Psoas muscle (tissue), 7 donors: ENCODE measurements at regions not wholly inside any gene's neighbourhood (a gene's known extent, or its start where the extent isn't known, plus 50 kb on each side); places are given as distances from the start of the nearest gene placed in this dataset.

Experiments
- ATAC-seq, 4 donors: fragments of 200-7000 bp; cut with Tn5 transposase; one replicate each; pipeline ENCODE4 v1.9.1; 2020; ENCODE audit warnings: moderate library complexity in 3 of 4, mild to moderate bottlenecking in 2 of 4
- DNase-seq, 2 donors: peaks; one replicate each; pipeline ENCODE4 v3.0.0-alpha.2; 2020
- H3K27ac ChIP-seq: fragments of 200-600 bp; one replicate; pipeline ENCODE4 v1.8.0; 2022
- H3K27me3 ChIP-seq, 3 donors: fragments of 200-600 bp in 1 of 3; one replicate each; pipeline versions ENCODE4 v1.6.1 to v1.8.0; 2013 to 2022; ENCODE audit warnings: low read length in 2 of 3, mild to moderate bottlenecking in 2 of 3, moderate library complexity in 1 of 3; ENCODE audit not compliant: insufficient read depth in 3 of 3
- H3K36me3 ChIP-seq, 2 donors: fragments of 200-600 bp in 1 of 2; one replicate each; pipeline versions ENCODE4 v1.6.1 to v1.8.0; 2013 to 2022; ENCODE audit warnings: low read depth in 1 of 2, mild to moderate bottlenecking in 1 of 2, moderate library complexity in 1 of 2; ENCODE audit not compliant: insufficient read depth in 1 of 2
- H3K4me1 ChIP-seq: fragments of 200-600 bp; one replicate; pipeline ENCODE4 v1.8.0; 2022
- H3K4me3 ChIP-seq: fragments of 200-600 bp; one replicate; pipeline ENCODE4 v1.8.0; 2022; ENCODE audit warnings: mild to moderate bottlenecking
- H3K9me3 ChIP-seq: fragments of 200-600 bp; one replicate; pipeline ENCODE4 v1.8.0; 2022
- CTCF ChIP-seq: fragments of 200-600 bp; IDR thresholded peaks from one replicate; pipeline ENCODE4 v1.8.0; 2022; ENCODE audit warnings: antibody characterized with exemption
- WGBS, 3 donors: extraction: QIAGEN DNeasy Blood & Tissue Kit; methylation state at CpG; one replicate each; pipeline versions ENCODE4 v1.1.6 to v1.1.7; 2013; 5-methylcytosine and 5-hydroxymethylcytosine counted together
- intact Hi-C, 2 donors: fragments of 100-400 bp; cut with DNase I; formaldehyde crosslinking; loops; one replicate each; pipeline versions ENCODE4 v1.11.0 to v1.14.2; 2022
- donor health status: healthy with polysubstance abuse.
- donor health status: DM: no; HTN: no; CAD: no; lungs with moderate emphysema.
- donor health status: Bipolar disorder and iron deficiency.
- donor health status: healthy.
- donor health status: DM: yes; HTN: yes; CAD: no.
- donor health status: DM: no; HTN: no; CAD: no.
- donor health status: DM: yes; HTN: yes; CAD: no.

- Histone ChIP-seq H3K9me3 (no peaks in the 10 kb centered on the region), H3K27ac (no peak overlapping the region), H3K36me3 (no peaks in the 10 kb centered on the region), H3K4me1 (no peaks in the 10 kb centered on the region), H3K27me3 (peaks cover 0 to 1% (median 0%) of the 10 kb centered on the region in 3 donors), H3K4me3 (no peak overlapping the region)
- no peak for ATAC-seq
- intact Hi-C loops, result no loop called here
- DNase-seq, result no peak
- no peak for TF ChIP-seq CTCF
These were observed 115.7 kb downstream of the RPL22L1 start for GRCh38 chr3:170754311-170754693.

GRCh38 chr3:170753421-170754310 is 116.3 kb downstream of the RPL22L1 start:
- Histone ChIP-seq H3K27ac (no peak overlapping the region), H3K36me3 (no peaks in the 10 kb centered on the region), H3K4me3 (no peak overlapping the region), H3K27me3 (peaks cover 0 to 6% (median 0%) of the 10 kb centered on the region in 3 donors), H3K4me1 (no peaks in the 10 kb centered on the region), H3K9me3 (no peaks in the 10 kb centered on the region)
- no peak for ATAC-seq
- DNase-seq, result no peak
- 56 to 66% (median 59%) methylated on average over 2 of the region's 2 CpGs for WGBS, 3 donors
- intact Hi-C loops, result no loop called here
- no peak for TF ChIP-seq CTCF

GRCh38 chr3:170752571-170753155 is 117.3 kb downstream of the RPL22L1 start:
- ATAC-seq (no peak), DNase-seq (no peak)
- TF ChIP-seq CTCF, result no peak
- Histone ChIP-seq H3K27ac (no peak overlapping the region), H3K4me1 (no peaks in the 10 kb centered on the region), H3K4me3 (no peak overlapping the region), H3K36me3 (no peaks in the 10 kb centered on the region), H3K9me3 (no peaks in the 10 kb centered on the region), H3K27me3 (peaks cover 0 to 6% (median 0%) of the 10 kb centered on the region in 3 donors)
- 85 to 92% (median 86%) methylated on average over 6 of the region's 6 CpGs for WGBS, 3 donors
- intact Hi-C loops, result no loop called here

GRCh38 chr3:170751899-170752293 is 118.1 kb downstream of the RPL22L1 start:
- DNase-seq (no peak), ATAC-seq (peak in 1 of 4 donors; percentile 19)
- intact Hi-C loops, result no loop called here
- no peaks in the 10 kb centered on the region for H3K36me3 ChIP-seq
- no peaks in the 10 kb centered on the region for H3K4me1 ChIP-seq
- H3K9me3 ChIP-seq, result no peaks in the 10 kb centered on the region
- no peak for TF ChIP-seq CTCF
- no peak overlapping the region for H3K4me3 ChIP-seq
- H3K27me3 ChIP-seq, result peaks cover 0 to 9% (median 0%) of the 10 kb centered on the region in 3 donors
- H3K27ac ChIP-seq, result no peak overlapping the region
